ENCODE measurements at regions not wholly inside any gene's neighbourhood (a gene's known extent, or its start where the extent isn't known, plus 50 kb on each side); places are given as distances from the start of the nearest gene placed in this dataset.

- TF ChIP-seq CTCF (conservative IDR thresholded peaks at IDR 0.05) (no peak), ZFX (IDR thresholded peaks at IDR 0.05) (no peak)
Measured at GRCh38 chr6:101326411-101326810, 67.1 kb upstream of the GRIK2 start.

Data from C4-2B (cell line).